ENCODE measurements at regions not wholly inside any gene's neighbourhood (a gene's known extent, or its start where the extent isn't known, plus 50 kb on each side); places are given as distances from the start of the nearest gene placed in this dataset.

DNA sequence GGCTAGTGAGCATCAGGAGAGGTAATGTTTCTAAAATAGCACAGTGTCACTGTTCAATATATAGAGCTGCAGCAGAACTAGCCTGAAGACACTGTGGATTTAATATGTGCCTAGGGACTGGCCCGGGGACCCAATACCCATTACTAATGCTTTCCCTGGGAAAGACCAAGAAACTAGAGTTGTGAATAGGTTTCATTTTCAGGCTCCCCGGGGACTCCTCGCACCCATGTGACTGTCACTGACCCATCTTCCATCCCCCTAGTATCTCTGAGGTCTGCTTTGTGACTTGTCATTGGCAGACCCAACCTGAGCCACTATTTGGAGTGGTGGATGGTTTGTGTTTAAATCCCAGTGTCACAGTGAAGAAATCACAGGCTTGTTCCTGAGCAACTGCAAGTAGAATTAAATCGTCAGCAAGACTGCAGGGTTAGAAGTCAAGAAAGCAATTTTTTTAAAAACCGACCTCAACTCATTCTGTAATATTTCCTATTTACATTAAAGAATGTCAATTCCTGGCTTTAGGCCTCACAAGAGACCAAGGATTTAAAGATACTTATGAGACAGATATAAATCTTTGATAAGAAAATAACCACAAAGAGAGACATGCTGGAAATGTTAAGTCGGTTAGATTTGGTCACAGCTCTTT is 130.0 kb upstream of the TNR start:
- DNase-seq (ENCODE audit: low read depth): no peak
- H3K4me3 ChIP-seq (ENCODE audit: low read depth, low read length): no peak overlapping the region
- TF ChIP-seq MYC (IDR thresholded peaks at IDR 0.05; ENCODE audit: low read depth, low read length) (no peak), MAX (IDR thresholded peaks at IDR 0.05; ENCODE audit: low read depth, low read length) (no peak), POLR2A (IDR thresholded peaks at IDR 0.05; ENCODE audit: extremely low read depth, insufficient read length) (no peak)
- TF ChIP-seq, protein P1, sequence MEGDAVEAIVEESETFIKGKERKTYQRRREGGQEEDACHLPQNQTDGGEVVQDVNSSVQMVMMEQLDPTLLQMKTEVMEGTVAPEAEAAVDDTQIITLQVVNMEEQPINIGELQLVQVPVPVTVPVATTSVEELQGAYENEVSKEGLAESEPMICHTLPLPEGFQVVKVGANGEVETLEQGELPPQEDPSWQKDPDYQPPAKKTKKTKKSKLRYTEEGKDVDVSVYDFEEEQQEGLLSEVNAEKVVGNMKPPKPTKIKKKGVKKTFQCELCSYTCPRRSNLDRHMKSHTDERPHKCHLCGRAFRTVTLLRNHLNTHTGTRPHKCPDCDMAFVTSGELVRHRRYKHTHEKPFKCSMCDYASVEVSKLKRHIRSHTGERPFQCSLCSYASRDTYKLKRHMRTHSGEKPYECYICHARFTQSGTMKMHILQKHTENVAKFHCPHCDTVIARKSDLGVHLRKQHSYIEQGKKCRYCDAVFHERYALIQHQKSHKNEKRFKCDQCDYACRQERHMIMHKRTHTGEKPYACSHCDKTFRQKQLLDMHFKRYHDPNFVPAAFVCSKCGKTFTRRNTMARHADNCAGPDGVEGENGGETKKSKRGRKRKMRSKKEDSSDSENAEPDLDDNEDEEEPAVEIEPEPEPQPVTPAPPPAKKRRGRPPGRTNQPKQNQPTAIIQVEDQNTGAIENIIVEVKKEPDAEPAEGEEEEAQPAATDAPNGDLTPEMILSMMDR (IDR thresholded peaks at IDR 0.05; ENCODE audit: low read depth, low read length): no peak

GRCh38 chr1:175872588-175872987 is 129.2 kb upstream of the TNR start:
- TF ChIP-seq POLR2A (IDR thresholded peaks at IDR 0.05; ENCODE audit: extremely low read depth, insufficient read length): no peak
- TF ChIP-seq MYC (IDR thresholded peaks at IDR 0.05; ENCODE audit: low read depth, low read length): no peak
- TF ChIP-seq, protein P1 (IDR thresholded peaks at IDR 0.05; ENCODE audit: low read depth, low read length): no peak
- no peak for TF ChIP-seq MAX (IDR thresholded peaks at IDR 0.05; ENCODE audit: low read depth, low read length)
- H3K4me3 ChIP-seq (ENCODE audit: low read depth, low read length): no peak overlapping the region
- no peak for DNase-seq (ENCODE audit: low read depth)

DNA sequence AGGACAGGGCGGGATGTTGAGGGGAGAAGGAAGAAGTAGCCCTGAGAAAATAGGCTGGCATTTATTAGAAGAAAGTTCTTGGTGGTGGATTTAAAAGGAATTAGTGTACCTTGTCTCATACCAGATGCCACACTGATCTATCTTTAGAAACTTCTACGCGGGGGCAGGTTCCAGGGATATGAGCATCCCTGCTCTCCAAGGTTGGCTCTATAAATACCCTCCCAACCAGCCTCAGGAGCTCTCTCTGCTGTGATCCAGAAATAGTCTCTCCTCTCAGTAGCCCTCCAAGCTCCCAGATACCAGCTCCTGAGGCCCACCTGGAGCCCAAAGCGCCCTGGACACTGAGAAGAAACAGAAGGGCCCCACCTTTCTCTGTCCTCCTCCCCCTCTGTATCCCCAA is 128.3 kb upstream of the TNR start:
- TF ChIP-seq, protein P1 (IDR thresholded peaks at IDR 0.05; ENCODE audit: low read depth, low read length): no peak
- TF ChIP-seq POLR2A (IDR thresholded peaks at IDR 0.05; ENCODE audit: extremely low read depth, insufficient read length) (no peak), MAX (IDR thresholded peaks at IDR 0.05; ENCODE audit: low read depth, low read length) (no peak), MYC (IDR thresholded peaks at IDR 0.05; ENCODE audit: low read depth, low read length) (no peak)
- no peak overlapping the region for H3K4me3 ChIP-seq (ENCODE audit: low read depth, low read length)
- no peak for DNase-seq (ENCODE audit: low read depth)

- TF ChIP-seq, protein P1 (IDR thresholded peaks at IDR 0.05; ENCODE audit: low read depth, low read length): no peak
- TF ChIP-seq MAX (IDR thresholded peaks at IDR 0.05; ENCODE audit: low read depth, low read length) (no peak), POLR2A (IDR thresholded peaks at IDR 0.05; ENCODE audit: extremely low read depth, insufficient read length) (no peak), MYC (IDR thresholded peaks at IDR 0.05; ENCODE audit: low read depth, low read length) (no peak)
- DNase-seq (ENCODE audit: low read depth): no peak
- H3K4me3 ChIP-seq (ENCODE audit: low read depth, low read length): no peak overlapping the region
These were observed 126.8 kb upstream of the TNR start for GRCh38 chr1:175870217-175870616.

GRCh38 chr1:175866776-175867175 is 123.4 kb upstream of the TNR start:
- no peak for DNase-seq (ENCODE audit: low read depth)
- TF ChIP-seq MAX (IDR thresholded peaks at IDR 0.05; ENCODE audit: low read depth, low read length): no peak
- TF ChIP-seq POLR2A (IDR thresholded peaks at IDR 0.05; ENCODE audit: extremely low read depth, insufficient read length): no peak
- TF ChIP-seq, protein P1 (IDR thresholded peaks at IDR 0.05; ENCODE audit: low read depth, low read length): no peak
- TF ChIP-seq MYC (IDR thresholded peaks at IDR 0.05; ENCODE audit: low read depth, low read length): no peak
- H3K4me3 ChIP-seq (ENCODE audit: low read depth, low read length): no peak overlapping the region

Data from NB4 (cell line).